SK-N-SH (cell line): ENCODE measurements at regions not wholly inside any gene's neighbourhood (a gene's known extent, or its start where the extent isn't known, plus 50 kb on each side); places are given as distances from the start of the nearest gene placed in this dataset.

Experiments
- CTCF ChIA-PET: fragments of 300-600, 350-600 bp; formaldehyde crosslinking; extraction: SDS; loops from one replicate; lab custom pipeline; 2021; lab: Yijun Ruan, JAX
- POLR2A ChIA-PET: fragments of 350-600 bp; sonication (Branson Sonifier 250); formaldehyde crosslinking; extraction: SDS; loops from one replicate; lab custom pipeline; 2020; ENCODE audit warnings: antibody characterized with exemption, inconsistent platforms; lab: Yijun Ruan, JAX
- DNase-seq: peaks from one replicate; pipeline ENCODE4 v3.0.0; 2012
- H2AFZ ChIP-seq: fragments of 200-600 bp; sonication (generic); 2 replicates; pipeline ENCODE4 v1.8.1; 2016; ENCODE audit warnings: antibody characterized with exemption, mild to moderate bottlenecking, low read depth
- H3F3A ChIP-seq: fragments of 200-600 bp; sonication (generic); replicated peaks from 2 replicates; pipeline ENCODE3; 2016; ENCODE audit warnings: antibody characterized with exemption, mild to moderate bottlenecking; ENCODE audit not compliant: insufficient read depth
- H3K27ac ChIP-seq, 2 experiments: fragments of 200-500 bp in 1 of 2; fragments of 200-600 bp in 1 of 2; sonication (Bioruptor generic) in 1 of 2; sonication (generic), shearing (Covaris generic) in 1 of 2; 2 replicates each; pipeline versions ENCODE4 v1.5.1 to v1.6.1; 2014 to 2016; ENCODE audit warnings: low read depth in 2 of 2, inconsistent platforms in 1 of 2, low read length in 1 of 2, mild to moderate bottlenecking in 1 of 2, mixed read lengths in 1 of 2
- H3K27me3 ChIP-seq: fragments of 200-600 bp; sonication (generic), shearing (Covaris generic); 2 replicates; pipeline ENCODE4 v1.6.1; 2016; ENCODE audit warnings: mixed run types; ENCODE audit not compliant: insufficient read depth
- H3K36me3 ChIP-seq, 2 experiments: fragments of 200-500 bp in 1 of 2; fragments of 200-600 bp in 1 of 2; sonication (Bioruptor generic) in 1 of 2; sonication (generic) in 1 of 2; replicated peaks in 1 of 2; 2 replicates each; pipeline versions ENCODE3 to v1.5.1; 2014 to 2016; ENCODE audit warnings: low read length in 1 of 2, mild to moderate bottlenecking in 1 of 2; ENCODE audit not compliant: insufficient read depth in 2 of 2, control insufficient read depth in 1 of 2
- H3K4me1 ChIP-seq, 2 experiments: fragments of 200-500 bp in 1 of 2; fragments of 200-600 bp in 1 of 2; sonication (Bioruptor generic) in 1 of 2; sonication (generic), shearing (Covaris generic) in 1 of 2; 2 replicates each; pipeline versions ENCODE4 v1.5.1 to v1.6.1; 2014 to 2016; ENCODE audit warnings: low read depth in 1 of 2, low read length in 1 of 2, mixed run types in 1 of 2; ENCODE audit not compliant: insufficient read depth in 2 of 2, control insufficient read depth in 1 of 2
- H3K4me2 ChIP-seq: fragments of 200-600 bp; sonication (generic), shearing (Covaris generic); 2 replicates; pipeline ENCODE4 v1.6.1; 2017; ENCODE audit warnings: mixed run types
- H3K4me3 ChIP-seq, 2 experiments: fragments of 200-500 bp in 1 of 2; fragments of 200-600 bp in 1 of 2; sonication (Bioruptor generic) in 1 of 2; sonication (generic), shearing (Covaris generic) in 1 of 2; 2 replicates each; pipeline versions ENCODE4 v1.5.1 to v1.8.1; 2014 to 2016; ENCODE audit warnings: low read depth in 2 of 2, inconsistent platforms in 1 of 2, low read length in 1 of 2, mild to moderate bottlenecking in 1 of 2, mixed read lengths in 1 of 2, moderate library complexity in 1 of 2
- H3K79me2 ChIP-seq: fragments of 200-600 bp; sonication (generic); 2 replicates; pipeline ENCODE4 v1.8.1; 2017; ENCODE audit warnings: mild to moderate bottlenecking; ENCODE audit not compliant: insufficient read depth
- H3K9ac ChIP-seq: fragments of 200-600 bp; sonication (generic); 2 replicates; pipeline ENCODE4 v1.6.1; 2017; ENCODE audit warnings: mixed run types
- H3K9me2 ChIP-seq: fragments of 200-600 bp; sonication (generic); 2 replicates; pipeline ENCODE4 v1.6.1; 2017; ENCODE audit warnings: mixed run types
- H3K9me3 ChIP-seq: fragments of 200-600 bp; sonication (generic); 2 replicates; pipeline ENCODE4 v1.6.1; 2017; ENCODE audit warnings: mixed run types, mild to moderate bottlenecking, moderate library complexity
- H4K20me1 ChIP-seq: fragments of 200-600 bp; sonication (generic); 2 replicates; pipeline ENCODE4 v1.6.1; 2017; ENCODE audit warnings: mild to moderate bottlenecking, mixed run types; ENCODE audit not compliant: insufficient read depth
- CHD2 ChIP-seq: fragments of 150-350 bp; IDR thresholded peaks from 2 replicates; pipeline ENCODE4 v1.6.1; 2018; ENCODE audit warnings: low read length; ENCODE audit not compliant: partially characterized antibody
- CTCF ChIP-seq: fragments of 200-600 bp; sonication (generic); IDR thresholded peaks from 2 replicates; pipeline ENCODE4 v1.6.1; 2017; ENCODE audit warnings: antibody characterized with exemption, mild to moderate bottlenecking, moderate library complexity
- EZH2phosphoT487 ChIP-seq: fragments of 200-600 bp; sonication (generic); IDR thresholded peaks from 2 replicates; pipeline ENCODE4 v1.6.1; 2017; ENCODE audit warnings: low read depth, mixed run types, mild to moderate bottlenecking, antibody characterized with exemption, moderate library complexity, borderline replicate concordance
- FOSL2 ChIP-seq: IDR thresholded peaks from 2 replicates; pipeline ENCODE4 v1.4.0; 2012; ENCODE audit warnings: low read depth, mild to moderate bottlenecking, moderate library complexity, borderline replicate concordance
- FOXJ3 ChIP-seq: sonication (generic); formaldehyde crosslinking; IDR thresholded peaks from 2 replicates; pipeline ENCODE4 v1.5.1; 2020; ENCODE audit warnings: mild to moderate bottlenecking, missing genetic modification reagents
- FOXM1 ChIP-seq: IDR thresholded peaks from 2 replicates; pipeline ENCODE4 v1.4.0; 2012; ENCODE audit warnings: low read depth, mild to moderate bottlenecking
- GABPA ChIP-seq: IDR thresholded peaks from 2 replicates; pipeline ENCODE4 v1.4.0; 2012; ENCODE audit warnings: low read depth, mild to moderate bottlenecking
- GATA2 ChIP-seq: sonication (generic); formaldehyde crosslinking; IDR thresholded peaks from 2 replicates; pipeline ENCODE4 v1.5.0; 2020; ENCODE audit warnings: mild to moderate bottlenecking, missing genetic modification reagents
- IRF3 ChIP-seq: fragments of 150-350 bp; IDR thresholded peaks from 2 replicates; pipeline ENCODE4 v1.6.1; 2016; ENCODE audit warnings: mild to moderate bottlenecking, low read depth, low read length
- MAX ChIP-seq: IDR thresholded peaks from 2 replicates; pipeline ENCODE4 v1.4.0; 2012; ENCODE audit warnings: low read depth
- MEF2A ChIP-seq: IDR thresholded peaks from 2 replicates; pipeline ENCODE4 v1.4.0; 2012; ENCODE audit warnings: low read depth, borderline replicate concordance
- MXI1 ChIP-seq: IDR thresholded peaks from 2 replicates; pipeline ENCODE4 v1.6.1; 2012; ENCODE audit warnings: mild to moderate bottlenecking, low read depth, low read length, improper control_type of control experiment
- PBX3 ChIP-seq: IDR thresholded peaks from 2 replicates; pipeline ENCODE4; 2012
- RFX5 ChIP-seq: IDR thresholded peaks from 2 replicates; pipeline ENCODE4 v1.6.1; 2012; ENCODE audit warnings: mild to moderate bottlenecking, improper control_type of control experiment, low read length
- RXRA ChIP-seq: IDR thresholded peaks from 2 replicates; pipeline ENCODE4 v1.4.0; 2012; ENCODE audit warnings: low read depth, mild to moderate bottlenecking, borderline replicate concordance
- SMC3 ChIP-seq: IDR thresholded peaks from 2 replicates; pipeline ENCODE4 v1.6.1; 2012; ENCODE audit warnings: low read depth, low read length, improper control_type of control experiment
- TAF1 ChIP-seq: IDR thresholded peaks from 2 replicates; pipeline ENCODE4 v1.6.1; 2012; ENCODE audit warnings: low read depth, mild to moderate bottlenecking, low read length, moderate library complexity, borderline replicate concordance
- TEAD4 ChIP-seq: IDR thresholded peaks from 2 replicates; pipeline ENCODE4 v1.4.0; 2012; ENCODE audit warnings: mild to moderate bottlenecking, borderline replicate concordance; ENCODE audit not compliant: insufficient read depth
- USF1 ChIP-seq: IDR thresholded peaks from 2 replicates; pipeline ENCODE4 v1.4.0; 2012; ENCODE audit warnings: low read depth, borderline replicate concordance
- ZBTB33 ChIP-seq: IDR thresholded peaks from 2 replicates; pipeline ENCODE4 v1.4.0; 2012; ENCODE audit warnings: low read depth, borderline replicate concordance
- WGBS: methylation state at CpG from one replicate; pipeline ENCODE4 v1.1.6; 2017; ENCODE audit warnings: low lambda C conversion rate; 5-methylcytosine and 5-hydroxymethylcytosine counted together

- Histone ChIP-seq H3K9me2 (no peaks in the 10 kb centered on the region), H3K9ac (no peak overlapping the region), H3K27me3 (no peaks in the 10 kb centered on the region), H3K4me2 (no peak overlapping the region), H3K36me3 (no peaks in the 10 kb centered on the region), H3F3A (no peaks in the 10 kb centered on the region), H3K4me3 (no peak overlapping the region), H3K27ac (no peak overlapping the region), H3K9me3 (no peaks in the 10 kb centered on the region), H3K79me2 (no peaks in the 10 kb centered on the region), H4K20me1 (no peaks in the 10 kb centered on the region), H2AFZ (no peak overlapping the region), H3K4me1 (no peaks in the 10 kb centered on the region)
- TF ChIP-seq SMC3 (no peak), IRF3 (no peak), FOXM1 (no peak), FOXJ3 (no peak), USF1 (no peak), GATA2 (CRISPR knock-in tag) (no peak)
- WGBS, result 72% methylated on average over 4 of the region's 4 CpGs
- ChIA-PET CTCF (no interaction called here), POLR2A (no interaction called here)
- no peak for DNase-seq
Measured at GRCh38 chr2:226327830-226328229, 471.8 kb downstream of the IRS1 start.

- H3F3A ChIP-seq, result no peaks in the 10 kb centered on the region
- no peak overlapping the region for H3K27ac ChIP-seq
- no peaks in the 10 kb centered on the region for H3K79me2 ChIP-seq
- no peaks in the 10 kb centered on the region for H3K4me1 ChIP-seq
- no peaks in the 10 kb centered on the region for H3K27me3 ChIP-seq
- no peaks in the 10 kb centered on the region for H3K36me3 ChIP-seq
- no peaks in the 10 kb centered on the region for H3K9me3 ChIP-seq
- ChIA-PET POLR2A (no interaction called here), CTCF (no interaction called here)
- no peaks in the 10 kb centered on the region for H4K20me1 ChIP-seq
- no peak overlapping the region for H2AFZ ChIP-seq
- H3K4me2 ChIP-seq, result no peak overlapping the region
- DNase-seq, result no peak
- no peak overlapping the region for H3K4me3 ChIP-seq
- no peaks in the 10 kb centered on the region for H3K9me2 ChIP-seq
- no peak overlapping the region for H3K9ac ChIP-seq
- TF ChIP-seq IRF3 (no peak), FOSL2 (no peak), RXRA (no peak), SMC3 (no peak), ZBTB33 (no peak), FOXJ3 (no peak), MXI1 (no peak), TAF1 (no peak), MEF2A (no peak), RFX5 (no peak), CTCF (no peak), MAX (no peak), TEAD4 (no peak), EZH2phosphoT487 (no peak), GATA2 (CRISPR knock-in tag) (no peak), GABPA (no peak), CHD2 (no peak), PBX3 (no peak)
Measured at GRCh38 chr2:226325526-226325925, 474.1 kb downstream of the IRS1 start.
